ENCODE measurements at regions not wholly inside any gene's neighbourhood (a gene's known extent, or its start where the extent isn't known, plus 50 kb on each side); places are given as distances from the start of the nearest gene placed in this dataset.

DNA sequence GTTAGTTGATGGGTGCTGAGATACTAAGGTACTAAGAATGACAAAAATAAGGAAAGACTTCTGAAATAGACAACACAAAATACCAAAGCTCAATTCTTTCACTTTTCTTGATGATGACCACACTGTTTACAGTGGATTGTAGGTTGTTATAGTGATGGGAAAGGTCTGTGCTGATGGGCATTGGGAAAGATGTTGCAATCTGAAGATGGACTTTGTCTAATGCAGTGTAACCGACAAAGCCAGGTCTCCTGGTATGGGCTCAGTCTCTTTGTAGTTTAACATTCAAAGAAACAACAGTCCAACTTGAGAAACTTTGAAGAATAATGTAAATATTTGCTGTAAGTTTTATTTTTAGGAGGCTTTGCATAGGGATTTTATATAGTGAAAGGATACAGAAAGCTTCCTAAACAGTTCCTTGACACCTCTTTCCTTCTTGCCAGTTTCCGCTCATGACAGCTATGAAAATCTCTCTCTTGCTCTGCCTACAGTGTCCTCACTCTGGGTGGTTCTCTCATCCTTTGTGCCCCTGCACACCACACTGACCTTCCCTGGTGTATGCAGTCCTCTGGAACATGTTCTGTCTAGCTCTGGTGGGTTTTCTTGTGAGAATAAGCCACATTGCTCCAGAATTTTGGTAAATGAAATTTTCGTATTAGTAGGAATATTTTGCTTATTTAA, 172.2 kb downstream of the KCNRG start:
- no peaks in the 10 kb centered on the region for H4K20me1 ChIP-seq (ENCODE audit: control insufficient read depth, extremely low read depth, insufficient read depth, low read length)
- H3K79me2 ChIP-seq (ENCODE audit: control insufficient read depth, insufficient read depth, low read length) = no peaks in the 10 kb centered on the region
- TF ChIP-seq, protein P1, sequence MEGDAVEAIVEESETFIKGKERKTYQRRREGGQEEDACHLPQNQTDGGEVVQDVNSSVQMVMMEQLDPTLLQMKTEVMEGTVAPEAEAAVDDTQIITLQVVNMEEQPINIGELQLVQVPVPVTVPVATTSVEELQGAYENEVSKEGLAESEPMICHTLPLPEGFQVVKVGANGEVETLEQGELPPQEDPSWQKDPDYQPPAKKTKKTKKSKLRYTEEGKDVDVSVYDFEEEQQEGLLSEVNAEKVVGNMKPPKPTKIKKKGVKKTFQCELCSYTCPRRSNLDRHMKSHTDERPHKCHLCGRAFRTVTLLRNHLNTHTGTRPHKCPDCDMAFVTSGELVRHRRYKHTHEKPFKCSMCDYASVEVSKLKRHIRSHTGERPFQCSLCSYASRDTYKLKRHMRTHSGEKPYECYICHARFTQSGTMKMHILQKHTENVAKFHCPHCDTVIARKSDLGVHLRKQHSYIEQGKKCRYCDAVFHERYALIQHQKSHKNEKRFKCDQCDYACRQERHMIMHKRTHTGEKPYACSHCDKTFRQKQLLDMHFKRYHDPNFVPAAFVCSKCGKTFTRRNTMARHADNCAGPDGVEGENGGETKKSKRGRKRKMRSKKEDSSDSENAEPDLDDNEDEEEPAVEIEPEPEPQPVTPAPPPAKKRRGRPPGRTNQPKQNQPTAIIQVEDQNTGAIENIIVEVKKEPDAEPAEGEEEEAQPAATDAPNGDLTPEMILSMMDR (conservative IDR thresholded peaks at IDR 0.05 in 1 of 2, IDR thresholded peaks at IDR 0.05 in 1 of 2; ENCODE audit: low read depth in 1 of 2, low read length in 2 of 2) = no peak
- no peak for TF ChIP-seq EZH2 (IDR thresholded peaks at IDR 0.05; ENCODE audit: low read length, missing control alignments)
- no peak overlapping the region for H3K9ac ChIP-seq (ENCODE audit: insufficient read depth, low read length)
- H3K9me3 ChIP-seq (ENCODE audit: control insufficient read depth, insufficient read depth, low read depth, low read length) = no peaks in the 10 kb centered on the region
- H3K27ac ChIP-seq (ENCODE audit: insufficient read depth, low read length) = no peak overlapping the region
- H3K4me3 ChIP-seq (replicated peaks in 1 of 4; ENCODE audit: control extremely low read depth in 1 of 4, insufficient read depth in 1 of 4, low read depth in 3 of 4, low read length in 4 of 4) = no peak overlapping the region
- no peak overlapping the region for H2AFZ ChIP-seq (ENCODE audit: low read length)
- H3K27me3 ChIP-seq (ENCODE audit: control insufficient read depth, insufficient read depth, low read length) = peaks cover 4% of the 10 kb centered on the region
- H3K36me3 ChIP-seq (ENCODE audit: control insufficient read depth, insufficient read depth, low read length) = no peaks in the 10 kb centered on the region
- no peak for DNase-seq (ENCODE audit: low read depth in 2 of 2)
- H3K4me1 ChIP-seq (ENCODE audit: control insufficient read depth, extremely low read depth, insufficient read depth, low read length) = no peaks in the 10 kb centered on the region
- no peak overlapping the region for H3K4me2 ChIP-seq (ENCODE audit: extremely low read depth, insufficient read depth, low read length)

DNA sequence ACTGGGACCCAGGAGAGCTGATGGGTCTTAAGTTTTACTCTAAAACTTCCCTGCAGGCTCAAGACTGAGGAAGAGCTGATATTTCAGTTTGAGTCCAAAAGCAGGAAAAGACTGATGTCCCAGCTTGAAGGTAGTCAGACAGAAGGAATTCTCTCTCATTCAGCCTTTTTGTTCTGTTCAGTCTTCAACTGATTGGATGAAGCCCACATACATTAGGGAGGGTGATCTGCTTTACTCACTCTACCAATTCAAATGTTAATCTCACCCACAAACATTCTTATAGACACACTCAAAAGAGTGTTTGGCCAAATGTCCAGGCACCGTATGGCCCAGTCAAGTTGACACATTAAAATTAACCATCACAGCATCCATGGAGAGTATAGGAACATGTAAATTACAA, 173.5 kb downstream of the KCNRG start:
- Histone ChIP-seq H3K9ac (ENCODE audit: insufficient read depth, low read length) (no peak overlapping the region), H3K36me3 (ENCODE audit: control insufficient read depth, insufficient read depth, low read length) (no peaks in the 10 kb centered on the region), H3K79me2 (ENCODE audit: control insufficient read depth, insufficient read depth, low read length) (no peaks in the 10 kb centered on the region), H3K4me1 (ENCODE audit: control insufficient read depth, extremely low read depth, insufficient read depth, low read length) (no peaks in the 10 kb centered on the region), H3K9me3 (ENCODE audit: control insufficient read depth, insufficient read depth, low read depth, low read length) (no peaks in the 10 kb centered on the region), H3K4me2 (ENCODE audit: extremely low read depth, insufficient read depth, low read length) (no peak overlapping the region), H3K27ac (ENCODE audit: insufficient read depth, low read length) (no peak overlapping the region), H3K27me3 (ENCODE audit: control insufficient read depth, insufficient read depth, low read length) (peaks cover 4% of the 10 kb centered on the region), H2AFZ (ENCODE audit: low read length) (no peak overlapping the region), H4K20me1 (ENCODE audit: control insufficient read depth, extremely low read depth, insufficient read depth, low read length) (no peaks in the 10 kb centered on the region), H3K4me3 (replicated peaks in 1 of 4; ENCODE audit: control extremely low read depth in 1 of 4, insufficient read depth in 1 of 4, low read depth in 3 of 4, low read length in 4 of 4) (no peak overlapping the region)
- TF ChIP-seq, protein P1 (conservative IDR thresholded peaks at IDR 0.05 in 1 of 2, IDR thresholded peaks at IDR 0.05 in 1 of 2; ENCODE audit: low read depth in 1 of 2, low read length in 2 of 2) = no peak
- no peak for TF ChIP-seq EZH2 (IDR thresholded peaks at IDR 0.05; ENCODE audit: low read length, missing control alignments)
- DNase-seq (ENCODE audit: low read depth in 2 of 2) = no peak

DNA sequence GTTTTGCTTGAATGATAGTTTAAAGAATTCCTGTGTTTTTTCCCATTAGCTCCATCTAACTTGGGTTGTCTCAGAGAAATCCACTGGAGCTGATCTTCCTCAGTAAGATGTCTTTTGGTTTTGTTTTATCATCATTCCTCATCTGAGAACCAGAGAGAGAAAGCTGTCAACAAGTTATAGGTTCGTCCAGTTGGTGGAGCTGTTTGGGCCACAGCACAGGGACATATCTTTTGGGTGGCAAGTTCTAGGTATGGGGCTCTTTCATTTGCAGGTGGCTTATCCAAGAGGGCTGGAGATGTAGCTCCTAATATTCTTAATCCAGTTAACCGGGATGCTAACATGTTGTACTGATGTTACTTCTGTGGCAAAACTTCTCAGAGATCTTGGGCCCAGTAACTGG, 174.2 kb downstream of the KCNRG start:
- Histone ChIP-seq H3K4me1 (ENCODE audit: control insufficient read depth, extremely low read depth, insufficient read depth, low read length) (no peaks in the 10 kb centered on the region), H4K20me1 (ENCODE audit: control insufficient read depth, extremely low read depth, insufficient read depth, low read length) (no peaks in the 10 kb centered on the region), H3K27me3 (ENCODE audit: control insufficient read depth, insufficient read depth, low read length) (peaks cover 4% of the 10 kb centered on the region), H2AFZ (ENCODE audit: low read length) (no peak overlapping the region), H3K4me2 (ENCODE audit: extremely low read depth, insufficient read depth, low read length) (no peak overlapping the region), H3K36me3 (ENCODE audit: control insufficient read depth, insufficient read depth, low read length) (no peaks in the 10 kb centered on the region), H3K79me2 (ENCODE audit: control insufficient read depth, insufficient read depth, low read length) (no peaks in the 10 kb centered on the region), H3K9ac (ENCODE audit: insufficient read depth, low read length) (no peak overlapping the region), H3K9me3 (ENCODE audit: control insufficient read depth, insufficient read depth, low read depth, low read length) (no peaks in the 10 kb centered on the region), H3K27ac (ENCODE audit: insufficient read depth, low read length) (no peak overlapping the region), H3K4me3 (replicated peaks in 1 of 4; ENCODE audit: control extremely low read depth in 1 of 4, insufficient read depth in 1 of 4, low read depth in 3 of 4, low read length in 4 of 4) (no peak overlapping the region)
- no peak for DNase-seq (ENCODE audit: low read depth in 2 of 2)
- TF ChIP-seq, protein P1 (conservative IDR thresholded peaks at IDR 0.05 in 1 of 2, IDR thresholded peaks at IDR 0.05 in 1 of 2; ENCODE audit: low read depth in 1 of 2, low read length in 2 of 2) = no peak
- no peak for TF ChIP-seq EZH2 (IDR thresholded peaks at IDR 0.05; ENCODE audit: low read length, missing control alignments)

All from fibroblast of lung (primary cell).